ENCODE measurements at regions not wholly inside any gene's neighbourhood (a gene's known extent, or its start where the extent isn't known, plus 50 kb on each side); places are given as distances from the start of the nearest gene placed in this dataset.

GRCh38 chr10:78551184-78552005, 517.4 kb upstream of the ZMIZ1 start:
- DNase-seq: no peak

DNA sequence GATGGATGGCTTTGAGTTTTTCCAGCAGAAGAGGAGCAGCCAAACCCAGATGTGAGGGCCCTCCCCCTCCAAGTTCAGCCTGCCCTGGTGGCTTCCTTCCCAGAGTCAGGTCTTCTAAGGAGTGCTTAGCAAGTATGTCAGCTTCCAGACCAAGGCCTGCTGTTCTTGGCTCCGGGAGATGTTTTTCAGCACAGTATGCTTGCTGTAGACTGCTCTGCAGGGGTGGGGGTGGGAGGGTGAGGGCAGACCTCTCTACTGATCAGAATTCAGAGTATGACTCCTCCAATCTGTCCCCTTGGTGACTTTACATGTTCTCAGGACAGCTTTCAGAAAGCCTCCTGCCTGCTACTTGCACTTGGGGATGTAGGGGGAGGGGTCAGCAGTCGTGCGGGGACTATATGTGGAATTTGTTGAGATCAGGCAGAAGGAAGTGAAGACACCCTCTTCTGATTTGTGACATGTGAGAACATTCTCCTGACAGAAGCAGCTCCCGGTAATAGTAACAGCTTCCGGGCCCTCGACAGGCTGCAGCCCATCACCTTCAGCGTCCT, 516.4 kb upstream of the ZMIZ1 start:
- no peak for DNase-seq

DNA sequence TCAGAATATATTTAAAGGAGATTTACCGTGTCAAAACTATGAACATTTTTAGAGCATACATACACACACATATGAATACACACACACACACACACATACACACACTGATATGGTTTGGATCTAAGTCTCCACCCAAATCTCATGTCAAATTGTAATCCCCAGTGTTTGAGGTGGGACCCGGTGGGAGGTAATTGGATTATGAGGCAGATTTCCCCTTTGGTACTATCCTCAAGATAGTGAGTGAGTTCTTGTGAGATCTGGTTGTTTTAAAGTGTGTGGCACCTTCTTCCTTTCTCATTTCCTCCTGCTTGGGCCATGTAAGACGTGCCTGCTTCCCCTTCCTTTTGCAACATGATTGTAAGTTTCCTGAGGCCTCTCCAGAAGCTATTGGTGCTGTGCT, 515.0 kb upstream of the ZMIZ1 start:
- DNase-seq: no peak

DNA sequence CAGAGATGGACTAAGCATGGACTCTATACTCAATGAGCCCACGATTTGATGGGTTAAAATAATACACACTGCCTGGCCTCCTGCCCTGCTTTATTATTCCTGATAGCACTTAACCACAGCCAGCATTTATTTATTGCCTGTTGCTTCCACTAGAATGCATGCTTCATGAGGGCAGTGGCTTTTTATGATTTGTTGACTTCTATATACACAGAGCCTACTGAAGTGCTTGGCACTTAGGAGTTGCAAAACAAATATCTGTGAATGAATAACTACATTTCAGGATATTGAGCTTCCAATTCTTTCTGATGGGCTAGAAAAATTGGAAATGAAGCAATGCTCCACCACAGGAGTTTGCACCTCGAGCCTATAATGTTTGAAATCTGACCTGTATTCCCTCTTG, 513.6 kb upstream of the ZMIZ1 start:
- DNase-seq: no peak

GRCh38 chr10:78556705-78557432, 511.9 kb upstream of the ZMIZ1 start:
- DNase-seq: no peak

GRCh38 chr10:78557433-78557925, 511.3 kb upstream of the ZMIZ1 start:
- DNase-seq: no peak

GRCh38 chr10:78559661-78560340, 509.0 kb upstream of the ZMIZ1 start:
- no peak for DNase-seq

GRCh38 chr10:78560341-78560688, 508.5 kb upstream of the ZMIZ1 start:
- no peak for DNase-seq

- no peak for DNase-seq
Observed at GRCh38 chr10:78563314-78563713, 505.5 kb upstream of the ZMIZ1 start.

DNA sequence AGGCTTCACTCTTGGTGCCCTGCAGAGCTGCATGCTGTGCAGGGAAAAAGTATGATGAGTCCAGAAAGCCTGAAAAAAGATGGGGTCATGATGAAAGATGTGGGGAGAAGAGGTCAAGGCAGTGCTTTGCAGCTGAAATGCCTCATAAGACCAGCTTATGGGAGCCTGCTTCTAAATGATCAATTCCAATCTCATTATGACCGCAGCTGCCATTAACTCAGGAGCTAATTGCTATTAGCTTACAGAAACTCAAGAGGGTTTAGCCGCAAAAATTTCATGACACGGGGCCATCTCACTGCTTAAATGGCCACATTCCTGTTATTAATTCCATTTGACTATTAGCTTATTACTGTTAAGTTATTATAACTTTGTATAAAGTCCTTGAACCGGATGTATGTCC, 502.9 kb upstream of the ZMIZ1 start:
- no peak for DNase-seq

DNA sequence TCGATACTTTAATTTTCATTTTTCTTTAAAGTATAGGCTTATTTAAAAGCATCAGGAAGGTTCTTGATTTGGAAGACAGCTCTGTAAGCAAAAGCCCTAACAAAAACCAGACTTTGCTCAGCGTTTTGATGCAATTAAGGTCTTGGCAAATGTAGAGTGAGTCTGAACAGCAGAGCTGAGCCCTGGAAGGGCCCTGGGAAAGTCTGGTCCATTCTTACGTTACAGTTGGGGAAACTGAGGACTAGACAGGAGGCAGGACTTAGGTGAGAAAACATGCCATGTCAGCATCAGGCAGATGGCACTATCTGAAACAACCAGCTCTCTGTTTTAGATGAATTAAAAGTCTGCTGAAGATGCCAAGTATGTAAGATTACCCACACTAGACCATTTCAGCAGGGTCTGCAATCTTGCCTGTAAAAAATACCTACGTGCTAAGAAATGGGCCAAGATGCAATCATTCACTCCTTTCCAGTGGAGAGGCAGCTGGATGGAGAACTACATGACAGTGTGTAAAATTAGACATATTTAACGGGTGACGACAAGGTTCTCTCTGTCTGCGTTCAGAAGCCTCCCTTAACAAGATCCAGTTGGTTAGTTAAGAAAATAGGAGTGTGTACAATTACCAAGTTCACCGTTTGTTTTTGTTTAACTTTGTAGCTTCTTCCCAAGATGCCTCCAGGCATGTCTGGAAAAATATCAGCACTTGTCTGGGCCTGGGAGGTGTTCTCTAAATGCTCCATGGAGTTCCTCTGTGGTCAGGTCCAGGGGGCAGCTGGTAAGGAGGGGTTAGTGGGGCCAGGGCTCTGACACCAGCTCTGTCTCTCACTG, 502.3 kb upstream of the ZMIZ1 start:
- DNase-seq: no peak

DNA sequence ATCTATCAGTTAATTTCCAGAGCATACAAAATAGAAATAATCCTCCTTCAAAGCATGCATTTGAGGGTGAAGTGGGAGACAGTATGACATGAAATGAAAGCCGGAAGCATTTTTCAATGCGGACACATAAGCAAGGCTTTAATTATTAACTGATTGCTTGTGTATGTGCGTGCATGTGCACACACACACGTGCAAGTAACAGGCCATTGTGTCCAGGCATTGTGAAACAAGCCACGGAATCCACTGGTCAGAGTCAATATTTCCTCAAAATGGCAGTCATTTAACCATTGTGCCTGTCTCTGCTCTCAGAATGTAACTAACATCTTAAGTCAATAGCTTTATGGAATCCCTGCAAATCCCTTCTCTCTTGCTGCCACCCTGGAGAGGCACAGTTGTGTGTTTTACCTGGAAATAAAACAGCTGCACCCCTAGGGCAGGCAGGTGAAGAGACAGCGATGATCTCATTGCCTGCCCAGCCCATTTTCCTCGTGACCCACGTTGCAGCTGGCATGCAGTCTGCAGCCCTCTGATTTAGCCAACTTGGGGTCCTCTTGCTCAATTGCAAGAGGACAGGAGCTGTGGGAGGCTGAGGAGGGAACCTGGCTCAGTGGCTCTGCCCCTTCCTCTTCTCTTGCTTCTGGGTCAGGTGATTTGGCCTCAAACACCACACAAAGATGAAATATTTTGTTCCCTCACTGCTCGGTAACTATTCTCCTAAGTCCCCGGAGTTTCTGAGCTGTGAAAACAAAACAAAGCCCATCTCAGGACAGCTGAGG, 500.9 kb upstream of the ZMIZ1 start:
- no peak for DNase-seq

DNA sequence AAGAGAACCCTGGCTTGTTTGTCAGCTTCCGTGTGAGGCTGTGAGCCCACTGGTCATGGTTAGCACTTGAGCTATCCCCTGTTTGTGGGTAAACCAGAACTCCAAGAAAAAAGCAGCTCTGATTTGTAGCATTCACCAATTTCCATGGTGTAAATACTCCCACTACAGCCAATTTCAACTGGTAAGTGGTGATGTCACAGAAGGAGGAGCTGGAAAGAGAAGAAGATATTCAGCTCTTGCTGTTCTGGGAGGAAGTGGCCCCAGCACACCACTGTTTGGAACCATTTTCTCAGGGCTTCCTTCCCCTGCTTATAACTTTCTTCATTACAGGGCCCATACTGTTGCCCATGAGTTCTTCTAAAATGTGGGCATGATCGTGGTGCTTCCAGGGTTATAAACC, 500.1 kb upstream of the ZMIZ1 start:
- no peak for DNase-seq

DNA sequence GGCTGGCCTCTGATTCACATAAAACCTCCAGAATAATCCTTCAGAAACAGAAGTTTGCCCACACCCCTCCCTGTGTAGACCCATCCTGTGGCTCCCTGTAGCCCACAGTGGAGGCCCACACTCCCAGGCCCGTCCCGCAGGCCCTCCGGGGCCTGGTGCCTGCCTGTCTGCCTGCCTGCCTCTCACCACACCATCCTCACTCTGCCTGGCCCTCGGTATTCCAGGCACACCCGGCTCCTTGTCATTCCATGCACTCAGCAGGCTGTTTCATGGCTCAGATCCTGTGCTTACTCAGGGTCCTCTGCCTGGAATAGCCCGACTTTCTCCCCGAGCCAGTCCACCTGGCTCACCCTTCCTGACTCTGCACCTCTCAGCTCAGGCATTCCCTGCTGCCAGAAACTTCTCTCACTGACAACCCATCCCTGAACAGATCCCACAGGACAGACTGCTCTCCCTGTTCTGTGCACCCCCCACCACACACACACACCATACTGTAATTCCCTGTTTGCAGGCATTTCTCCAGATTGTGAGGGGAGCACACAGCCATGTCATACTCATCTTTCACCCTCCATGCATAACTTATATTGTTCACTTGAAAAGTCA, 498.0 kb upstream of the ZMIZ1 start:
- DNase-seq: no peak

GRCh38 chr10:78571286-78571685, 497.5 kb upstream of the ZMIZ1 start:
- no peak for DNase-seq

GRCh38 chr10:78571891-78572290, 496.9 kb upstream of the ZMIZ1 start:
- DNase-seq: no peak

GRCh38 chr10:78572565-78572964, 496.2 kb upstream of the ZMIZ1 start:
- no peak for DNase-seq

- no peak for DNase-seq
Observed at GRCh38 chr10:78574547-78574946, 494.2 kb upstream of the ZMIZ1 start.

DNA sequence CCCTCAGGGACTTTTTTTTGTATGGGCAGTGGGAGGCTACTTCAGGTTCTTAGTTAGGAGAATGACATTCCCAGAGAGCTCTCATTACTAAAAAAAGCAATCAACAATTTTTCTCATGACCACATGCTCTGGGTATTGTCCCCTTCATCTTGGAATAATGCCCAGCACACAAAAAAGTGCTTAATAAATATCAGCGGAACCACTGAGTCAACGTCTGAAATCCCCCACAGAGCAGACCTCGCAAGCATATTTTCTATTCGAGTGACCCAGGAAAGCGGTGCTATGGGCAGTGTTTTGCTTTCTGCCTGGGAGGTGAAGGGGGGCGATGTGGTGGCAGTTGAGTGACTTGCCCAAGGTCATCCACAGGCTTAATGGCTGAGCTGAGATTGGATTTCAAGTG, 493.4 kb upstream of the ZMIZ1 start:
- DNase-seq: no peak

DNA sequence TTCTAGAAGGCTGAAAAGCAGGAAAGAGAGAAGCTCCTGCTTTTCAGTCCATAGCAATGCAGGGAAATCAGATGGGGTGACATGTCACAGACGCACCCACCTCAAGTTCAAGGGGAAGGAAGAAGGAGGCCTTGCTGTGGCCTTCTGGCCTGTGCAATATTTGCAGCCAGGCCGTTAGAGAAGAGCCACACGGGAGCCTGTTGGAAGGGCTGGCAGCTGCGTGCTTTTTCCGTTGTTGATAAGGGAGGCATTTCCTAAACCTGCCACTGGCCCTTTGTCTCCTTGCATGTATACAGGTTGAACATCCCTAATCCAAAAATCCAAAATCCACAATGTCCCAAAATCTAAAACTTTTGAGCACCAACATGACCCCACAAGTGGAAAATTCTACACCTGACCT, 492.5 kb upstream of the ZMIZ1 start:
- no peak for DNase-seq

DNA sequence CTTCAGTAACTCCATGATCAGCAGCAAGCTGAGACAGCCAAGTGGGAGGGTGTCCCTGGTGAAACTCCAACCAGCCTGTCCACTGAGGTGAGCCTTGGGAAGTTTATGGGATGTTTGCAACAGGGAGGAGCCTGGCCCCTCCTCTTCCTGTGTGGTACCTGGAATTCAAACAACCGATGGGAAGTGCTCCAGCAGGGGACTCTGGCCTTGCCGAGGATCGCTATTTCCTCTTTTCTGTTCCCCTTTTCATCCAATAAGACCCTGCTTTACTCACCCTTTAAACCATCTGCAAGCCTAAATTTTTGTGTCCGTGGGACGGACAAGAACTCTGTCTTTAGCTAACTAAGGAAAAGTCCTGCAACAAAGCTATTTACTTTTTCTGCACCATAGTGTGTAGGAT, 491.1 kb upstream of the ZMIZ1 start:
- DNase-seq: no peak

Data from activated naive CD4-positive, alpha-beta T cell treated with anti-CD3 and anti-CD28 coated beads, Interleukin-2, amount 50 U/mL, for 16 hours (primary cell).